HG02571 (cell line): ENCODE measurements at regions not wholly inside any gene's neighbourhood (a gene's known extent, or its start where the extent isn't known, plus 50 kb on each side); places are given as distances from the start of the nearest gene placed in this dataset.

Experiments used
- ATAC-seq: cut with Tn5 transposase; IDR thresholded peaks from one replicate; pipeline ENCODE4 v1.9.1; 2021; ENCODE audit warnings: mild to moderate bottlenecking, moderate library complexity; ENCODE audit not compliant: unreplicated experiment

- no peak for ATAC-seq
Measured at GRCh38 chr21:43318841-43319781, 107.8 kb downstream of the SIK1 start.

GRCh38 chr21:43318368-43318767 is 108.6 kb downstream of the SIK1 start:
- ATAC-seq = no peak

GRCh38 chr21:43317959-43318358 is 109.0 kb downstream of the SIK1 start:
- no peak for ATAC-seq

GRCh38 chr21:43317254-43317748 is 109.6 kb downstream of the SIK1 start:
- no peak for ATAC-seq

GRCh38 chr21:43316156-43316845 is 110.6 kb downstream of the SIK1 start:
- ATAC-seq = no peak

- ATAC-seq = no peak
Measured at GRCh38 chr21:43315244-43316137, 111.4 kb downstream of the SIK1 start.

GRCh38 chr21:43313939-43314405 is 113.0 kb downstream of the SIK1 start:
- no peak for ATAC-seq

- no peak for ATAC-seq
Measured at GRCh38 chr21:43313221-43313938, 113.6 kb downstream of the SIK1 start.

- ATAC-seq = peak; percentile 41
Measured at GRCh38 chr21:43312751-43313169, 114.2 kb downstream of the SIK1 start.

- ATAC-seq = no peak
Measured at GRCh38 chr21:43312011-43312410, 114.9 kb downstream of the SIK1 start.

- no peak for ATAC-seq
Measured at GRCh38 chr21:43311301-43311817, 115.6 kb downstream of the SIK1 start.

- ATAC-seq = no peak
Measured at GRCh38 chr21:43308815-43309283, 118.1 kb downstream of the SIK1 start.

- ATAC-seq = no peak
Measured at GRCh38 chr21:43308101-43308814, 118.7 kb downstream of the SIK1 start.

GRCh38 chr21:43307677-43308070 is 119.3 kb downstream of the SIK1 start:
- ATAC-seq = no peak

- peak; percentile 64 for ATAC-seq
Measured at GRCh38 chr21:43306911-43307676, 119.8 kb downstream of the SIK1 start.

- no peak for ATAC-seq
Measured at GRCh38 chr21:43306391-43306790, 120.5 kb downstream of the SIK1 start.

GRCh38 chr21:43305811-43306311 is 121.1 kb downstream of the SIK1 start:
- ATAC-seq = no peak

GRCh38 chr21:43305336-43305665 is 121.6 kb downstream of the SIK1 start:
- no peak for ATAC-seq
